H1 (cell line): ENCODE measurements at regions not wholly inside any gene's neighbourhood (a gene's known extent, or its start where the extent isn't known, plus 50 kb on each side); places are given as distances from the start of the nearest gene placed in this dataset.

ENCODE experiments used
- CHD7 ChIP-seq: fragments of 300-600 bp; sonication (generic); IDR thresholded peaks from 2 replicates; pipeline ENCODE4 v1.7.1; 2012; ENCODE audit warnings: low read length, moderate library complexity, mild to moderate bottlenecking, inconsistent platforms; ENCODE audit not compliant: insufficient replicate concordance
- KDM4A ChIP-seq: IDR thresholded peaks from one replicate; pipeline ENCODE4 v1.7.1; 2012; ENCODE audit warnings: low read depth, mild to moderate bottlenecking, moderate library complexity, low read length, inconsistent platforms; ENCODE audit not compliant: severe bottlenecking
- NANOG ChIP-seq: IDR thresholded peaks from 2 replicates; pipeline ENCODE4 v1.6.1; 2011; ENCODE audit warnings: low read length, low read depth, mild to moderate bottlenecking, inconsistent platforms; ENCODE audit not compliant: insufficient read depth, poor library complexity, severe bottlenecking
- TEAD4 ChIP-seq: IDR thresholded peaks from 2 replicates; pipeline ENCODE4 v1.6.1; 2012; ENCODE audit warnings: low read depth, low read length, inconsistent platforms, mixed read lengths

GRCh38 chr2:128491692-128492244 lies 173.1 kb upstream of the HS6ST1 start (continued):
- peak; percentile 29 for TF ChIP-seq CHD7
- TF ChIP-seq TEAD4: peak; percentile 50; the same call in 1 of the 2 replicates
- peak; percentile 38 for TF ChIP-seq NANOG
- TF ChIP-seq KDM4A: no peak
